ENCODE measurements at regions not wholly inside any gene's neighbourhood (a gene's known extent, or its start where the extent isn't known, plus 50 kb on each side); places are given as distances from the start of the nearest gene placed in this dataset.

- H2AFZ ChIP-seq (replicated peaks; ENCODE audit: low read length, poor library complexity): no peak overlapping the region
- H3K4me3 ChIP-seq (ENCODE audit: insufficient read depth, low read depth, low read length): no peak overlapping the region
- ChIA-PET POLR2A (ENCODE audit: unreplicated experiment) (no interaction called here), CTCF (no interaction called here)
- no CpG with 5 or more reads among the region's 1 CpG for WGBS, 2 experiments (ENCODE audit: extremely low coverage in 2 of 2, insufficient read length in 1 of 2)
- H4K5ac ChIP-seq (ENCODE audit: low read depth, low read length): no peak overlapping the region
- H2AK5ac ChIP-seq (ENCODE audit: low read depth, low read length): no peak overlapping the region
- DNase-seq (peak; percentile 28), ATAC-seq (ENCODE audit: low read depth) (no peak)
- H3K36me3 ChIP-seq (ENCODE audit: control insufficient read depth, insufficient read depth, low read length): no peaks in the 10 kb centered on the region
- no peak overlapping the region for H4K91ac ChIP-seq (ENCODE audit: insufficient read depth, low read depth, low read length)
- no peak overlapping the region for H3K4ac ChIP-seq (ENCODE audit: low read depth, low read length)
- no peaks in the 10 kb centered on the region for H3K9me3 ChIP-seq (ENCODE audit: control insufficient read depth, insufficient read depth, low read length)
- dilution Hi-C loops (cut with HindIII; ENCODE audit: low sequenced_read_pairs, unreplicated experiment) (no loop called here), in situ Hi-C loops (cut with MboI; ENCODE audit: low sequenced_read_pairs) (no loop called here), intact Hi-C loops (cut with micrococcal nuclease) (no loop called here)
- H4K20me1 ChIP-seq (ENCODE audit: insufficient read depth, low read length): no peaks in the 10 kb centered on the region
- no peak overlapping the region for H4K8ac ChIP-seq (ENCODE audit: low read depth in 2 of 2, low read length in 2 of 2)
- no peaks in the 10 kb centered on the region for H3K79me1 ChIP-seq (ENCODE audit: low read depth in 1 of 2, low read length in 2 of 2)
- no peak overlapping the region for H3K14ac ChIP-seq (replicated peaks; ENCODE audit: low read depth, low read length)
- no peak overlapping the region for H2BK5ac ChIP-seq (ENCODE audit: low read depth, low read length, poor library complexity, severe bottlenecking)
- H3K27me3 ChIP-seq (ENCODE audit: control insufficient read depth, insufficient read depth, low read length): no peaks in the 10 kb centered on the region
- no peak overlapping the region for H3K23ac ChIP-seq (ENCODE audit: low read depth, low read length)
- no peak overlapping the region for H3K18ac ChIP-seq (ENCODE audit: low read depth, low read length)
- no peak overlapping the region for H2BK120ac ChIP-seq (ENCODE audit: low read depth, low read length)
- H3K4me1 ChIP-seq (ENCODE audit: control insufficient read depth, insufficient read depth, low read length): peaks cover 2% of the 10 kb centered on the region; the same call in 1 of the 2 replicates
- no TSS peak for BruUV-seq (replicated peaks)
- H3K4me2 ChIP-seq (ENCODE audit: low read depth, low read length): no peak overlapping the region
- no peak overlapping the region for H3K27ac ChIP-seq (ENCODE audit: insufficient read depth, low read length)
- H3K56ac ChIP-seq (ENCODE audit: extremely low read depth, insufficient read depth, low read length): no peak overlapping the region
- TF ChIP-seq FOS (IDR thresholded peaks at IDR 0.05; ENCODE audit: low read depth, low read length) (no peak), POLR2A (IDR thresholded peaks at IDR 0.05; ENCODE audit: low read depth, low read length) (no peak), MAFK (IDR thresholded peaks at IDR 0.05; ENCODE audit: low read depth, low read length) (no peak), MAZ (IDR thresholded peaks at IDR 0.05; ENCODE audit: borderline replicate concordance, low read depth, low read length) (no peak), CTCF (conservative IDR thresholded peaks at IDR 0.05; ENCODE audit: low read depth, low read length) (no peak), BHLHE40 (IDR thresholded peaks at IDR 0.05; ENCODE audit: low read depth, low read length) (no peak), MXI1 (IDR thresholded peaks at IDR 0.05; ENCODE audit: borderline replicate concordance, low read depth, low read length) (no peak), SMC3 (IDR thresholded peaks at IDR 0.05; ENCODE audit: low read depth, low read length) (no peak), NFE2L2 (IDR thresholded peaks at IDR 0.05; ENCODE audit: low read depth, low read length) (no peak), CEBPB (IDR thresholded peaks at IDR 0.05; ENCODE audit: low read depth, low read length) (no peak), ELK1 (IDR thresholded peaks at IDR 0.05; ENCODE audit: borderline replicate concordance, low read depth, low read length) (no peak), RAD21 (IDR thresholded peaks at IDR 0.05; ENCODE audit: low read length) (no peak), RFX5 (IDR thresholded peaks at IDR 0.05; ENCODE audit: low read depth, low read length) (no peak), USF2 (IDR thresholded peaks at IDR 0.05; ENCODE audit: low read depth, low read length) (no peak)
- H3K9ac ChIP-seq (ENCODE audit: low read depth, low read length): no peak overlapping the region
- no peak overlapping the region for H2AK9ac ChIP-seq (replicated peaks; ENCODE audit: low read depth, low read length, poor library complexity)
- no peak overlapping the region for H2BK15ac ChIP-seq (ENCODE audit: low read depth, low read length)
- H2BK20ac ChIP-seq (ENCODE audit: low read depth, low read length): no peak overlapping the region
- no peaks in the 10 kb centered on the region for H3K9me1 ChIP-seq (ENCODE audit: insufficient read depth, low read length)
These were observed 330.0 kb downstream of the PRR16 start for GRCh38 chr5:120794121-120794520.

Measured in IMR-90 (cell line).